Thoracic aorta (tissue), 2 donors: ENCODE measurements at regions not wholly inside any gene's neighbourhood (a gene's known extent, or its start where the extent isn't known, plus 50 kb on each side); places are given as distances from the start of the nearest gene placed in this dataset.

Experiments
- ATAC-seq: fragments of 150-250 bp; one replicate; pipeline ENCODE4 v1.8.0; 2017; ENCODE audit warnings: low read depth; ENCODE audit not compliant: insufficient number of reproducible peaks, low FRiP score
- DNase-seq: peaks from one replicate; pipeline ENCODE4 v3.0.0-alpha.2; 2020; ENCODE audit warnings: low spot score
- H3K27ac ChIP-seq, 2 donors: fragments of 200-600 bp; sonication (generic); 1 replicate in 1 of 2; 2 replicates in 1 of 2; pipeline ENCODE4 v1.5.1; 2016; ENCODE audit warnings: mild to moderate bottlenecking in 2 of 2, moderate library complexity in 2 of 2
- H3K27me3 ChIP-seq: fragments of 200-600 bp; sonication (generic); replicated peaks from 2 replicates; pipeline ENCODE4 v1.6.0; 2016; ENCODE audit warnings: mild to moderate bottlenecking; ENCODE audit not compliant: insufficient read depth
- H3K36me3 ChIP-seq: fragments of 200-600 bp; sonication (generic); one replicate; pipeline ENCODE4 v1.5.1; 2016
- H3K4me1 ChIP-seq, 2 donors: fragments of 200-600 bp; sonication (generic); 1 replicate in 1 of 2; 2 replicates in 1 of 2; pipeline versions ENCODE4 v1.5.1 to v1.6.0; 2016; ENCODE audit warnings: low read depth in 2 of 2, mild to moderate bottlenecking in 1 of 2; ENCODE audit not compliant: control insufficient read depth in 1 of 2
- H3K4me3 ChIP-seq: fragments of 200-600 bp; sonication (generic); 2 replicates; pipeline ENCODE4 v1.5.1; 2016; ENCODE audit warnings: mild to moderate bottlenecking
- H3K9me3 ChIP-seq: fragments of 200-600 bp; sonication (generic); 2 replicates; pipeline ENCODE4 v1.5.1; 2016
- TF ChIP-seq, protein P1 (sequence below): fragments of 200-600 bp; sonication (generic); IDR thresholded peaks from one replicate; pipeline ENCODE4 v1.5.1; 2019; ENCODE audit warnings: antibody characterized with exemption

DNA sequence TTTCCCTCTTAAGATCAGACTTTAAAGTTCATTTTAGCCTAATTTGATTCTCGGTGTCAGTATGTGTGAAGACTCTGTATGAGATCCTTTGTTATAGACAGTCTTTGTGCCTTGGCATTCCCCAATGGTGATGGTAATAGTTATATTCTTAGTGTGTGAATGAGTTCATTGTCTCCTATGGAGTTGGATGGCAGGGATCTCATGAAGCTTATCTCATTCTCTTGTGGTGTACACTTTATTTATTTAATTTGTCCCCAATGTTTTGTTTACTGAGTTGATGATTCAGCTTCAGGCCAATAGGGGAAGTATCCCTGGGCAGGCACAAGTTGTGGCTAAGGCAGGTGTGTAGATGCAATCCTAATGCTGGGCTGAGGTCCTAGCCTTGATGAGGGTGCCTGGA is 222.0 kb upstream of the DPPA4 start:
- H3K27me3 ChIP-seq, result no peaks in the 10 kb centered on the region
- TF ChIP-seq, protein P1, sequence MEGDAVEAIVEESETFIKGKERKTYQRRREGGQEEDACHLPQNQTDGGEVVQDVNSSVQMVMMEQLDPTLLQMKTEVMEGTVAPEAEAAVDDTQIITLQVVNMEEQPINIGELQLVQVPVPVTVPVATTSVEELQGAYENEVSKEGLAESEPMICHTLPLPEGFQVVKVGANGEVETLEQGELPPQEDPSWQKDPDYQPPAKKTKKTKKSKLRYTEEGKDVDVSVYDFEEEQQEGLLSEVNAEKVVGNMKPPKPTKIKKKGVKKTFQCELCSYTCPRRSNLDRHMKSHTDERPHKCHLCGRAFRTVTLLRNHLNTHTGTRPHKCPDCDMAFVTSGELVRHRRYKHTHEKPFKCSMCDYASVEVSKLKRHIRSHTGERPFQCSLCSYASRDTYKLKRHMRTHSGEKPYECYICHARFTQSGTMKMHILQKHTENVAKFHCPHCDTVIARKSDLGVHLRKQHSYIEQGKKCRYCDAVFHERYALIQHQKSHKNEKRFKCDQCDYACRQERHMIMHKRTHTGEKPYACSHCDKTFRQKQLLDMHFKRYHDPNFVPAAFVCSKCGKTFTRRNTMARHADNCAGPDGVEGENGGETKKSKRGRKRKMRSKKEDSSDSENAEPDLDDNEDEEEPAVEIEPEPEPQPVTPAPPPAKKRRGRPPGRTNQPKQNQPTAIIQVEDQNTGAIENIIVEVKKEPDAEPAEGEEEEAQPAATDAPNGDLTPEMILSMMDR, result no peak
- H3K36me3 ChIP-seq, result no peaks in the 10 kb centered on the region
- H3K27ac ChIP-seq, result no peak overlapping the region
- no peaks in the 10 kb centered on the region for H3K9me3 ChIP-seq
- no peak for ATAC-seq
- peaks cover 3 to 4% of the 10 kb centered on the region in 2 donors for H3K4me1 ChIP-seq
- no peak overlapping the region for H3K4me3 ChIP-seq
- DNase-seq, result no peak

DNA sequence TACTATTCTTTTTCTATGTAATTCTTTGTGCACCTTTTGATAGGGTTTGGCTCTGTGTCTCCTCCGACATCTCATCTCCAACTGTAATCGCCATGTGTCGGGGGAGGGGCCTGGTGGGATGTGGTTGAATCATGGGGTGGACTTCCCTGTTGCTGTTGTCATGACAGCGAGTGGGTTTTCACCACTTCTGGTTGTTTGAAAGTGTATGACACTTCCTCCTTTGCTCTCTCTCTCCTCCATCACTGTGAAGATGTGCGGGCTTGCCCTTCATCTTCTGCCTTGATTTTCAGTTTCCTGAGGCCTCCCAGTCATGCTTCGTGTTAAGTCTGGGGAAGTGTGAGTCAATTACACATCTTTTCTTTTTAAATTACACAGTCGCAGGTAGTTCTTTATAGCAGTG is 225.8 kb upstream of the DPPA4 start:
- TF ChIP-seq, protein P1, result no peak

DNA sequence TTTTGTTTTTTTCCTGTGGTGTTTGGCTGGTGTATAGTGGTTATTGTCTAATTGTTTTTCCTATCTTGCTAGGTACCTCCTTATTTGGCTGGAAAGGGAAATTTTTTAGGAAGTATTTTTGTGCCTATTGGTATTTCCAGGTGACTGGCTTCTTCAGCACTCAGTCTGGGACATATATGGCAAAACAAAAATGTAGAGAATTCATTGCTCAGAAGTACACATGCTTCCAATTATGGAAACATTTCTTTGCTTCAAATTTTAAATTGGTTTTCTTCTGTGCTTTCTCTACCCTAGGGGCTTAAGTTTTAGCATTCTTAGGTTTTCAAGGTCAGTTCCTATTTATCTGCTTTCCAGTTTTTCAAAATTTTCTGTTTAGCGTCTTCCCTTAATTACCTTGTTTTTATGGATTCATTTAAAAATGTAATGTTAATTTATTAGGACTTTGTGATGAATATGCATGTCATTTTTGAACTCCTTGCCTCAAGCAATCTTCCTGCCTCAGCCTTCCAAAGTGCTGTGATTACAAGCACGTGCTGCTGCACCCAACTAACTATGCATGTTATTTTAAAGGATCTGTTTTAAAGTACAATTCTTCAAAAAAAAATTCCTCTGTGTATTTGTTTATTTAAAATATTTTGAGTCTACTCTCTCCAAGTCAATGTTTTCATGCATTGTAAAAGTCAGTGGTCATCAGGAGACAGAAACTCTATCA is 231.9 kb upstream of the DPPA4 start:
- no peaks in the 10 kb centered on the region for H3K36me3 ChIP-seq
- DNase-seq (no peak), ATAC-seq (no peak)
- no peak overlapping the region for H3K27ac ChIP-seq
- TF ChIP-seq, protein P1, result no peak
- no peaks in the 10 kb centered on the region for H3K4me1 ChIP-seq
- H3K9me3 ChIP-seq, result no peaks in the 10 kb centered on the region
- no peak overlapping the region for H3K4me3 ChIP-seq
- H3K27me3 ChIP-seq, result no peaks in the 10 kb centered on the region

More for the DNA sequence above, 225.8 kb upstream of the DPPA4 start:
- no peak overlapping the region for H3K27ac ChIP-seq
- no peak for ATAC-seq
- no peaks in the 10 kb centered on the region for H3K9me3 ChIP-seq
- no peaks in the 10 kb centered on the region for H3K27me3 ChIP-seq
- DNase-seq, result no peak
- no peaks in the 10 kb centered on the region for H3K36me3 ChIP-seq
- H3K4me1 ChIP-seq, result no peaks in the 10 kb centered on the region
- H3K4me3 ChIP-seq, result no peak overlapping the region

DNA sequence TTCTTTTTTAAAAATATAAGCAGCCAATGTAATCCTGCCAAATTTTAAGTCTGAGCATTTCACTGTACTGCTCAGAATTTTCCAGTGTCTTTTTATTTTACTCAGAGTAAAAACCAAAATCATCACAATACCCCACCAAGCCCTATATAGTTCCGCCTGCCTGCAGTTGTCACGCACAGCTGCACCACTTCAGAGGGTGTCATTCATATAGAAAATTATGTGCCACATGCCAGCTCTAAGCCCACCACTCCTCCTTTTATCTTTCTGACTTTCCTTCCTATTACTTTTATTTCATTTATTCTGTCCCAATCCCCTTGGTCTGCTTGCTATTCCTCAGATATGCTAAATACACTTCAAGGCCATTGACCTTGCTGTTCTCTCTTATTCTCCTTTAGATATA is 233.1 kb upstream of the DPPA4 start:
- ATAC-seq, result no peak
- TF ChIP-seq, protein P1, result no peak

DNA sequence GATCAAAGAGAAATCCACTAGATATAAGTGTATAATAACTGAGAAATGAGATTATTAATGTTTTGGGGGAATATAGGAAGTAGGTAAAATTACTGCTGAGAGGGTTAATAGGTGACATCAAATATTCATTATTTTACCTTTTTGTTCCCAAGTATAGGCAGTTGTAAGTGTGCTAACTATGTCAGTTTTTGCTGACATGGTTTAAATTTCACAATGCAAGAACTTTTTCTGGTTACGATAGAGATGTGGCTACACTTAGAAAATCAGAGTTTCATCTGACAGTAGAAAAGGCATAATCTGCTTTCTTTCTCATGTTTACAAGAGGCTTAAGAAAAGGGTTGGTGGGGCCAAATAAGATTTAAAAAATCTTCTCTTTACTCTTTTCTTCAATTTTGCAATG is 235.0 kb upstream of the DPPA4 start:
- H3K4me3 ChIP-seq, result no peak overlapping the region
- no peaks in the 10 kb centered on the region for H3K4me1 ChIP-seq
- H3K27me3 ChIP-seq, result no peaks in the 10 kb centered on the region
- no peak overlapping the region for H3K27ac ChIP-seq
- no peak for DNase-seq
- no peak for ATAC-seq
- TF ChIP-seq, protein P1, result no peak
- H3K36me3 ChIP-seq, result no peaks in the 10 kb centered on the region
- H3K9me3 ChIP-seq, result no peaks in the 10 kb centered on the region

More for the DNA sequence above, 233.1 kb upstream of the DPPA4 start:
- Histone ChIP-seq H3K36me3 (no peaks in the 10 kb centered on the region), H3K4me3 (no peak overlapping the region), H3K27ac (no peak overlapping the region), H3K9me3 (no peaks in the 10 kb centered on the region), H3K27me3 (no peaks in the 10 kb centered on the region), H3K4me1 (no peaks in the 10 kb centered on the region)
- DNase-seq, result no peak
